ENCODE measurements at regions not wholly inside any gene's neighbourhood (a gene's known extent, or its start where the extent isn't known, plus 50 kb on each side); places are given as distances from the start of the nearest gene placed in this dataset.

DNA sequence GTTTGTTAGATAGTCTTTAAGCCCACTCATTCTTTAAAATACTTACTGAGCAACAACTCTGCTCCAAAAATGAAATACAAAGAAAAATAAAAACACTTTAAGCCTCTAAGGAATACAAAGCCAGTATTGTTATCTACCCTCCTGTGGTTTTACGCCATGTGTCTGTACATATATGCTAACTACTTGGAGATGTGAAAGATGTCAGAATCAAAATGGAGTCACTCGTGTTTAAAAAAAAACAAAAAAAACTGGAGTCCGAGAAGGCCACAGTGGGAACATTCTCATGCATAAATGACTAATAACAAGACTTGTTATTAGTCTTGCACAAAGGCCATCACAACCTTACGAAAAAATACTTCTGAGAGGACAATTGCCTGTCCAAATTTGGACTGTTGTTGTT, 393.1 kb downstream of the TBC1D4 start:
- DNase-seq, result no peak
- no peak for ATAC-seq
- Histone ChIP-seq H3K9me3 (ENCODE audit: control insufficient read depth, low read length) (no peaks in the 10 kb centered on the region), H3K4me3 (ENCODE audit: low read length) (no peak overlapping the region), H3K4me1 (ENCODE audit: control insufficient read depth, insufficient read depth, low read length) (no peaks in the 10 kb centered on the region), H3K27ac (ENCODE audit: low read length) (no peak overlapping the region), H3K27me3 (ENCODE audit: control insufficient read depth, insufficient read depth) (no peaks in the 10 kb centered on the region)
- WGBS, result 76% methylated on average over 4 of the region's 4 CpGs
- intact Hi-C loops (cut with DNase I), result no loop called here

DNA sequence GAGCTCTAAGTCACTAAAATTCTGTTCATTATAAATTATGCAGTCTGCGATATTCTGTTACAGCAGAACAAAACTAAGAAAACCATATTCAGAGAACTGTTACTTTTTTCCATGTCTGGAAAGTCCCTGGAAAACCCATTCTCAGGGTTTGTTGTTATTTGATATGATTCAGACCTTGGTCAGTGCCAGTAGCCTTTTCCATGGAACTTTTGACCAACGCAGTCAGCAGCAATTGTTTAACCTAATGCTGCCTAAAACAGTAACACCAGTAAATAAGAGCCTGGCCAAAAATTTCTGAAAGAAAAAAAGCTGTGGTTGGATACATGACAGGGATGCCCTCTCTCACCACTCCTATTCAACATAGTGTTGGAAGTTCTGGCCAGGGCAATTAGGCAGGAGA, 402.7 kb downstream of the TBC1D4 start:
- no peak overlapping the region for H3K4me3 ChIP-seq (ENCODE audit: low read length)
- no peaks in the 10 kb centered on the region for H3K9me3 ChIP-seq (ENCODE audit: control insufficient read depth, low read length)
- no peaks in the 10 kb centered on the region for H3K4me1 ChIP-seq (ENCODE audit: control insufficient read depth, insufficient read depth, low read length)
- no peaks in the 10 kb centered on the region for H3K27me3 ChIP-seq (ENCODE audit: control insufficient read depth, insufficient read depth)
- H3K27ac ChIP-seq (ENCODE audit: low read length), result no peak overlapping the region
- 58% methylated on average over 2 of the region's 2 CpGs for WGBS
- DNase-seq (no peak), ATAC-seq (no peak)
- intact Hi-C loops (cut with DNase I), result no loop called here

DNA sequence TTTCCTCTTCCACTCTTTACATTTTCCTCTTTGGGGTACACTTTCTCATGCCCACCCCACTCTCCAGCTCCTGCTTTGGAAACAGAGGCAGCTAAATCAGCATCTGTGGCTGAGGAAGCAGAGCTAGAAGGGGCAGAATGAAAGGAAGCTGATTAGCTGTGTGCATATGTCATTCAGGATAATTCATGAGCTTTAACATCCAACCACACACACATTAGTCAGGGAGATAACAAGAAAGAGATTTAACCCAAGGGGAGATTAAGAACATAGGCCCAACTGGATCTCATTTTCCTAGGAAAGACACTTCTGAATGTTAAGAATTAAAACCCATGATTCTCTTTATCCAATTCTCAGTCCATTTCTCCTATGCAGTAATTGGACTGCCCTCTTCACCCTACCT, 405.5 kb downstream of the TBC1D4 start:
- intact Hi-C loops (cut with DNase I), result no loop called here
- no peaks in the 10 kb centered on the region for H3K4me1 ChIP-seq (ENCODE audit: control insufficient read depth, insufficient read depth, low read length)
- H3K9me3 ChIP-seq (ENCODE audit: control insufficient read depth, low read length), result no peaks in the 10 kb centered on the region
- DNase-seq (no peak), ATAC-seq (no peak)
- H3K4me3 ChIP-seq (ENCODE audit: low read length), result no peak overlapping the region
- H3K27ac ChIP-seq (ENCODE audit: low read length), result no peak overlapping the region
- no peaks in the 10 kb centered on the region for H3K27me3 ChIP-seq (ENCODE audit: control insufficient read depth, insufficient read depth)

DNA sequence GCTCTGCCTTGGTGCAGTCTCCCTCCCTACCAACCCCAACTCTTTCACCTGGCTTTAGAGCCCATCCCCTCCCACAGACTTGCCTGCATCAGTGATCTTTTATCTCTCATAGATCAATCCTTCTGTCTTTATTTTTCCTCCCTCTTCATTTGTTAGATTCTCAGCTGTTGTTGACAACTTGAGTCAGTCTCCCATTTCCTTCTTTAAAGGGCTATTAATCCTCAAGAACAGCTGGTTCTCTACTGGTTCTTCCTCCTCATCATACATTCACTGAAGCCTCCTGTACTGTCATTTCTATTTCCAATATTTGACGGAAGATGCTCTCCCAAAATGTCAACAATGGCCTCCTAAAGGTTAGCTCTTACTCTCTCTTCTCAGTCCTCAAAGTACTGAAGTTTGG, 408.2 kb downstream of the TBC1D4 start:
- 93% methylated on average over 1 of the region's 1 CpG for WGBS
- Histone ChIP-seq H3K4me3 (ENCODE audit: low read length) (no peak overlapping the region), H3K27me3 (ENCODE audit: control insufficient read depth, insufficient read depth) (no peaks in the 10 kb centered on the region), H3K9me3 (ENCODE audit: control insufficient read depth, low read length) (no peaks in the 10 kb centered on the region), H3K27ac (ENCODE audit: low read length) (no peak overlapping the region), H3K4me1 (ENCODE audit: control insufficient read depth, insufficient read depth, low read length) (no peaks in the 10 kb centered on the region)
- DNase-seq (no peak), ATAC-seq (no peak)
- intact Hi-C loops (cut with DNase I), result no loop called here

DNA sequence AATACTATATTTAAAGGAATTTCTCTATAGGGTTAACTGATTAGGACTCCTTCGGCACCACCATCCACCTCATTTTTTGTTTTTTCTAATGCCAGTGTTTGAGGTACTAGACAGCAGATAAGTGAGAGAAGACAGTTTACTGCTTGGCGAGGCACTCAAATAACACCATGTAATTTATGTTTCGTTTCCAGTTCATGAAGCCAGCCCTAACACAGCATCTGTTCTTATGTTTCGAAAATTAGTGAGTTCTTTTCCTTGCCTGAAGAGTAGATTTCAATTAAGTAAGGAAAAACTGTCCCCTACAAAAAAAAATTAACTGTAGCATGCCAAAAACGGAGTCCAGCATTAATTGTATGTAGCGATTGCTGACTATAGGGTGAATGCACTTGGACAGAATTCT, 409.1 kb downstream of the TBC1D4 start:
- no peaks in the 10 kb centered on the region for H3K9me3 ChIP-seq (ENCODE audit: control insufficient read depth, low read length)
- intact Hi-C loops (cut with DNase I), result no loop called here
- ATAC-seq, result no peak
- 91% methylated on average over 6 of the region's 6 CpGs for WGBS
- no peaks in the 10 kb centered on the region for H3K4me1 ChIP-seq (ENCODE audit: control insufficient read depth, insufficient read depth, low read length)
- no peak overlapping the region for H3K4me3 ChIP-seq (ENCODE audit: low read length)
- no peak for DNase-seq
- H3K27ac ChIP-seq (ENCODE audit: low read length), result no peak overlapping the region
- H3K27me3 ChIP-seq (ENCODE audit: control insufficient read depth, insufficient read depth), result no peaks in the 10 kb centered on the region

DNA sequence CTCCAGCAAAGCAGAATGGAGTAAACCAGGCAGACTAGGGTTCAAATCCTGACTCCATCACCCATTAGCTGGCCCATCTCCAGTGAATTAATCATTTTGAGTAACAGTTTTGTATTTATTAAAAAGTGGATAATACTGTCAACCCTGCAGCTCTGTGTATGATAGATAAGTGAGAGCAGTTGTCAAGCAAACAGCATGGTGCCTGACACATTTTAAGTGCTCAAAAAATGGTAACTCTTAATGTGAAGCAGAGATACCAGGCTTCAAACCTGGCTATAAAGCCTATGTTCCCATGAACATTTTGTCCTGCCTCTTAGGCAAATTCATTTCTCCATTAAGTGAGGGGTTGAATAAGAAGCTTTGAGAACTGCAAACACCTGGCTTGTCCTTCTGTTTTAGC, 409.6 kb downstream of the TBC1D4 start:
- intact Hi-C loops (cut with DNase I), result no loop called here
- ATAC-seq (no peak), DNase-seq (no peak)
- H3K27me3 ChIP-seq (ENCODE audit: control insufficient read depth, insufficient read depth), result no peaks in the 10 kb centered on the region
- H3K27ac ChIP-seq (ENCODE audit: low read length), result no peak overlapping the region
- H3K4me3 ChIP-seq (ENCODE audit: low read length), result no peak overlapping the region
- no peaks in the 10 kb centered on the region for H3K9me3 ChIP-seq (ENCODE audit: control insufficient read depth, low read length)
- H3K4me1 ChIP-seq (ENCODE audit: control insufficient read depth, insufficient read depth, low read length), result no peaks in the 10 kb centered on the region

DNA sequence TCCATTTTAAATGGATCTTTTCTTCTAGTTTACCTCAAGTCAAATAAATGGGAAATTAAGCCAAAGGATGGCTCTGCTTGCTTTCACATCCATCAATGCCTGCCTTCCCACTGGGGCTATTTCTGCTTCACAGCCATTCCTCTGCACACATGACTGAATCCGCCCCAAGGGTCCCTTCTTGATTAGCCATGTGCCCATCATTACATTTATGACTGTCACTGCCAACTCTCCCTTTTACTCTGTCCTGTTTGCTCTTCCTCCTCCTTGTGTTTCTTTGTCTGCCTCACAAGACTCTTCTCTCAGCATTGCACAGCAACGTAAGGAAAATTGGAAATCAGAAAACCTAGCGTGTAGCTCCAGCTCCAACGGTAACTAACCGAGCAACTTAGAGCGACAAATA, 410.2 kb downstream of the TBC1D4 start:
- no peak for DNase-seq
- H3K4me1 ChIP-seq (ENCODE audit: control insufficient read depth, insufficient read depth, low read length), result no peaks in the 10 kb centered on the region
- 94% methylated on average over 6 of the region's 6 CpGs for WGBS
- no peak for ATAC-seq
- no peak overlapping the region for H3K4me3 ChIP-seq (ENCODE audit: low read length)
- no peak overlapping the region for H3K27ac ChIP-seq (ENCODE audit: low read length)
- intact Hi-C loops (cut with DNase I), result no loop called here
- H3K27me3 ChIP-seq (ENCODE audit: control insufficient read depth, insufficient read depth), result no peaks in the 10 kb centered on the region
- H3K9me3 ChIP-seq (ENCODE audit: control insufficient read depth, low read length), result no peaks in the 10 kb centered on the region

DNA sequence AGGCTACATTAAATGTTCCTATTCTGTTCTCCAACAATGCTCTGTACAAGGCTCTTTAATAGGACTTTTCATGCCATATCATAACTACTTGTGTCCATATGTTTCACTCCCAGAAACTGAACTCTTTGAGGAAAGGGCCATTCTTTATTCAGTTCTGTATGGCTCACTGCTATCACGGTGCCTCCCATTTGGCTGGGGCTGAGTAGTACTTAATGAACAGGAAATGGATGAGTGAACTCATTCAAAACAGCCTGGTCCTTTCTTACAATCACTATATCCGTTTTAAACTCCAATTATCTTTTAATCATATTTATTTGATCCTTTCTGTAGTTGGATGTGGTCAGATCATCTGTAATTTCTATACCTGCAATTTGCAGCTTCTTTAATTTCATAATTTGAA, 410.6 kb downstream of the TBC1D4 start:
- Histone ChIP-seq H3K4me1 (ENCODE audit: control insufficient read depth, insufficient read depth, low read length) (no peaks in the 10 kb centered on the region), H3K4me3 (ENCODE audit: low read length) (no peak overlapping the region), H3K27ac (ENCODE audit: low read length) (no peak overlapping the region), H3K9me3 (ENCODE audit: control insufficient read depth, low read length) (no peaks in the 10 kb centered on the region), H3K27me3 (ENCODE audit: control insufficient read depth, insufficient read depth) (no peaks in the 10 kb centered on the region)
- no peak for DNase-seq
- 35% methylated on average over 2 of the region's 2 CpGs for WGBS
- intact Hi-C loops (cut with DNase I), result no loop called here
- no peak for ATAC-seq

DNA sequence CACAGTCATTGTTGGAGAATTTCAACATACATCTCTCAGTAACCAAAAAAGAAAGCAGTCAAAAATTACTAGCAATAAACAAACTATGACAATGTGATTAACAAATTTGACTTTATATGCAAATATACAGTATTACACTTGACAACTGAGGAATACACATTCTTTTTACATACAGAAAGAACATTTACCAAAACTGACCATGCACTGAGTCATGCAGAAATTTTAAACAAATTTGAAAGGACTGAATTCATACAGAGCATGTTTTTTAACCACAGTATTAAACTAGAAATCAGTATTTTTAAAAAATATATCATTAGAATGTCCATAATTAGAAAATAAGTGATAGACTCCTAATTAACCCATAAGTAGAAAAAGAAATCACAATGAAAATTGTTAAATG, 420.1 kb downstream of the TBC1D4 start:
- H3K27ac ChIP-seq (ENCODE audit: low read length), result no peak overlapping the region
- no peak overlapping the region for H3K4me3 ChIP-seq (ENCODE audit: low read length)
- intact Hi-C loops (cut with DNase I), result no loop called here
- no peak for DNase-seq
- no peaks in the 10 kb centered on the region for H3K4me1 ChIP-seq (ENCODE audit: control insufficient read depth, insufficient read depth, low read length)
- ATAC-seq, result no peak
- H3K9me3 ChIP-seq (ENCODE audit: control insufficient read depth, low read length), result no peaks in the 10 kb centered on the region
- no peaks in the 10 kb centered on the region for H3K27me3 ChIP-seq (ENCODE audit: control insufficient read depth, insufficient read depth)

DNA sequence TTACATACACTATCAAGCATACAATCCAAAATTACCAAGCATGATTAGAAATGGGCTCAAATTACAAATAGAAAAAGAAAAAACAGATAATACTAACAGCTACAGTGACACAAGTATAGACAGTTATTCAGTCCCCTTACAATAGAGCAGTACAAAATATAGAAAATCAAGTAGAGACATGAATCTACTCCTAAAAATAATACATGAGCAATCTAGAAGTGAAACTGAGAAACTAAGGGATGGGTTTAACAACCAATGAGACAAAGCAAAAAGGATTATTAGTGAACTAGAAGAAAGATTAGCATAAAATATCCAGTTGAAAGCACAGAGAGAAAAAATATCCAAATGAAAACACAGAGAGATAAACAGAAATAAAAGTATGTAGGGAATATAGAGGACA, 426.7 kb downstream of the TBC1D4 start:
- H3K4me3 ChIP-seq (ENCODE audit: low read length), result no peak overlapping the region
- intact Hi-C loops (cut with DNase I), result no loop called here
- ATAC-seq, result no peak
- H3K9me3 ChIP-seq (ENCODE audit: control insufficient read depth, low read length), result no peaks in the 10 kb centered on the region
- no peak for DNase-seq
- no peak overlapping the region for H3K27ac ChIP-seq (ENCODE audit: low read length)
- peaks cover 1% of the 10 kb centered on the region for H3K4me1 ChIP-seq (ENCODE audit: control insufficient read depth, insufficient read depth, low read length)
- H3K27me3 ChIP-seq (ENCODE audit: control insufficient read depth, insufficient read depth), result no peaks in the 10 kb centered on the region

DNA sequence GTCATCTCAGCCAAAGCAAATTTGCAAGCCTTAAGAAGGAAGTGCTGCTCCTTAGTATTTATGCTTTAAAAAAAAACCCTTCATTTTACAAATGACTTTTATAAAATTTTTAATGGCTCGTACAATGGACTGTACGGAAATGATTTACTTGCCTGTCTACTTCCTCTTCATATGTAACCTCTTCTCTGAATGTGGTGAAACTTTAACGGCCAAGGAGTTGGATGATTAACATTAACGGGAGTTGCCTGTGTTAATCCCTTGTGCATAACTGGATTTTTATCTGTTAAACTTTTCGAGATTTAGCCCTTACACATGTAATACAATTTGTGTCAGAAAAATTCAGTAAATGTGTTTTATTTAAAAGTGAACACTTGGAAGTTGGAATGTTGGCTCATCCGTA, 429.4 kb downstream of the TBC1D4 start:
- Histone ChIP-seq H3K4me1 (ENCODE audit: control insufficient read depth, insufficient read depth, low read length) (peaks cover 1% of the 10 kb centered on the region), H3K27ac (ENCODE audit: low read length) (no peak overlapping the region), H3K9me3 (ENCODE audit: control insufficient read depth, low read length) (no peaks in the 10 kb centered on the region), H3K27me3 (ENCODE audit: control insufficient read depth, insufficient read depth) (no peaks in the 10 kb centered on the region), H3K4me3 (ENCODE audit: low read length) (no peak overlapping the region)
- DNase-seq (no peak), ATAC-seq (no peak)
- intact Hi-C loops (cut with DNase I), result no loop called here
- WGBS, result 83% methylated on average over 6 of the region's 6 CpGs

DNA sequence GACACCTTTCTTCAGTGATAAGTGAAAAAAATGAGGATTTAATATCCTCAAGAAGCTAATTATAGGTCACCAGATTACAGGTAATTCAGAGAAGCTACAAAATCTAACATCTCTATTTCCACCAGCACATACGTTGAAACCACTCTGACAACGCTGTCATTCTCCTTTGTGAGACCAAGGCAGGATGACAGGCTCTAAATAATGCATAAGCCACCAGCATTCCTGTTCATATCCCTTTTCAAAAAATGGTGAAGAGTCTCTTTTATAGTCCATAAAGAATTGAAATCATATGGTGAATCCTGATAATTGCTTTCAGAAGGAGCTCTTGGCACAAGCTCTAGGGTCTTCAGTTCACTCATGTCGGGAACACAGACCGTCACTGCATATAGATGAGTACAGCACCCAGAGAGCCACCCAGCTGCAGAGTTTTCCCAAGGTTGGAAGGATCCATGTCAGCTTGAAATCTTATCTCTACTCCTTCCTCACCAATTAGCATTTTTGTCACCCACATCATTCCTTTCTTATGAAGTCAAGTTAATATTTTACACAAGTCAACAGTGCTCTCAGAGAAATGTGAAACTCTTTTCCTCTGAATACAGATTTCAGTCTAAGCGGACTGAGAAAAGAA, 431.4 kb downstream of the TBC1D4 start:
- WGBS, result 72% methylated on average over 5 of the region's 5 CpGs
- Histone ChIP-seq H3K27me3 (ENCODE audit: control insufficient read depth, insufficient read depth) (no peaks in the 10 kb centered on the region), H3K9me3 (ENCODE audit: control insufficient read depth, low read length) (no peaks in the 10 kb centered on the region), H3K4me3 (ENCODE audit: low read length) (no peak overlapping the region), H3K4me1 (ENCODE audit: control insufficient read depth, insufficient read depth, low read length) (peaks cover 1% of the 10 kb centered on the region), H3K27ac (ENCODE audit: low read length) (no peak overlapping the region)
- DNase-seq (no peak), ATAC-seq (no peak)
- intact Hi-C loops (cut with DNase I), result no loop called here

All from right cardiac atrium (tissue), 5 donors.